ENCODE measurements at regions not wholly inside any gene's neighbourhood (a gene's known extent, or its start where the extent isn't known, plus 50 kb on each side); places are given as distances from the start of the nearest gene placed in this dataset.

DNA sequence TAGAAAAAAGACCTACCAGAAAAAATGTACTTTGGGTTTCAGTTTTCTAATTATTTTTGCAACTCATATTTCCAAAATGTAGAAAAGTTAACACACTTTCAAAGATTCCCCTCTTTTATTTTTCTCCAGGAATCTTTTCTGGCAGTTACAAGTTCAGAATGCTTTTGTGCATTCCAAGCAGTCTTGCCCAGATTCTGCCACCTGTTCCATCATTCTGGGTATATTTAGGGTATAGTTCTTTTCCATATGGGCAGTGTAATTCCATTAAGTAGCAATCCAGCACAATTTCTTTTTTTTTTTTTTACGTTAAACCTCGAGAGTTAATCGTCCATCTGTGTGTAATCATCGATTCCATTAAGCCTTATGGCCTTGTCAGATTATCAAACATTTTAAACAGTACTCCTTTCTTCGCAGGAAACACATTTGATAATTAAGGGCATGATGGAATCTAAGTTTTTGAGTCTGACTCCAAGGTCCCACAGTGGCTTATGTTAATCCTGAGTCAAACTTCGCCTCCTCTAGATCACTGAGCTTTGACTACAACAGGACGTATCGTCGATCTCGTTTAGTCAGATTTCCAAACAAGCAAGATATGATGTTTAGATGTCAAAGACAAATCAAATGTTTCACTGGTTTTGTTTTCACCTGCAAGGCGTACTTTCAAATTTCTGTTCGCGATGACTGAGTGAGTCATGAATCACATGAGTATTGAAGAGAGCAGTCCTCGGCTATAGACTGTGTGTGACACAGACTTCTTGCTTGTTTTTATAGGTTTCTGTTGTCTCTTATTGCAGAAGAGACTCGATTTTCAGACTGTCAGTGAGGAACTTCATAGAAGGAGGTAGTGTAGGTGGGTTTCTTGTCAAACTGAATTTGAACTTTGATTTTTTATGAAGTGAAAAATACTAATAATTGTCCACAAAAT, 118.9 kb upstream of the GK2 start:
- no peaks in the 10 kb centered on the region for H3K36me3 ChIP-seq
- no peaks in the 10 kb centered on the region for H3K4me1 ChIP-seq (ENCODE audit: control insufficient read depth in 1 of 2, insufficient read depth in 1 of 2, low read depth in 1 of 2, low read length in 1 of 2)
- H3K4me3 ChIP-seq (ENCODE audit: low read depth in 1 of 2, low read length in 1 of 2): no peak overlapping the region
- TF ChIP-seq, protein P1, sequence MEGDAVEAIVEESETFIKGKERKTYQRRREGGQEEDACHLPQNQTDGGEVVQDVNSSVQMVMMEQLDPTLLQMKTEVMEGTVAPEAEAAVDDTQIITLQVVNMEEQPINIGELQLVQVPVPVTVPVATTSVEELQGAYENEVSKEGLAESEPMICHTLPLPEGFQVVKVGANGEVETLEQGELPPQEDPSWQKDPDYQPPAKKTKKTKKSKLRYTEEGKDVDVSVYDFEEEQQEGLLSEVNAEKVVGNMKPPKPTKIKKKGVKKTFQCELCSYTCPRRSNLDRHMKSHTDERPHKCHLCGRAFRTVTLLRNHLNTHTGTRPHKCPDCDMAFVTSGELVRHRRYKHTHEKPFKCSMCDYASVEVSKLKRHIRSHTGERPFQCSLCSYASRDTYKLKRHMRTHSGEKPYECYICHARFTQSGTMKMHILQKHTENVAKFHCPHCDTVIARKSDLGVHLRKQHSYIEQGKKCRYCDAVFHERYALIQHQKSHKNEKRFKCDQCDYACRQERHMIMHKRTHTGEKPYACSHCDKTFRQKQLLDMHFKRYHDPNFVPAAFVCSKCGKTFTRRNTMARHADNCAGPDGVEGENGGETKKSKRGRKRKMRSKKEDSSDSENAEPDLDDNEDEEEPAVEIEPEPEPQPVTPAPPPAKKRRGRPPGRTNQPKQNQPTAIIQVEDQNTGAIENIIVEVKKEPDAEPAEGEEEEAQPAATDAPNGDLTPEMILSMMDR (IDR thresholded peaks at IDR 0.05): no peak
- H3K27ac ChIP-seq: no peak overlapping the region
- H3K9me3 ChIP-seq: no peaks in the 10 kb centered on the region
- H3K27me3 ChIP-seq: no peaks in the 10 kb centered on the region

DNA sequence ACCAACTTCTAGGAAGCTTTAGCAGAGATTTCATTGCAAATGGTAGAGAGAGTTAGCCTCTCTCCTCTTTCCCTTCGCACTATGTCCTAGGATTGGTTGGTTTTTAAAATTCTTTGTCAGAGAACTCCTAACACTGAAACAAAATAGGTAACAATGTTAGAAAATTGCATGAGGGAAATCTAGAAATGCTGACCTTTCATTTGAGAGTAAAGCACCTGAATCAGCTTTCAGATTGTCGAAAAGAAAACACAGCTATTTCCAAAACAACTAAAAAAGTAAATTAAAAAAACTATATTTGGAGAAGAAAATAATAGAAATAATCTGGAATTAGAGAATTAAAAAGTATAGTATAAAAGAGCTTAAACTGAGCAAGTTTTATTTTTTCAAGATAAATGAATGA, 108.1 kb upstream of the GK2 start:
- no peak overlapping the region for H3K4me3 ChIP-seq (ENCODE audit: low read depth in 1 of 2, low read length in 1 of 2)
- no peaks in the 10 kb centered on the region for H3K4me1 ChIP-seq (ENCODE audit: control insufficient read depth in 1 of 2, insufficient read depth in 1 of 2, low read depth in 1 of 2, low read length in 1 of 2)
- no peaks in the 10 kb centered on the region for H3K36me3 ChIP-seq
- peaks cover 3% of the 10 kb centered on the region for H3K27me3 ChIP-seq
- TF ChIP-seq, protein P1 (IDR thresholded peaks at IDR 0.05): no peak
- no peak overlapping the region for H3K27ac ChIP-seq
- no peaks in the 10 kb centered on the region for H3K9me3 ChIP-seq

DNA sequence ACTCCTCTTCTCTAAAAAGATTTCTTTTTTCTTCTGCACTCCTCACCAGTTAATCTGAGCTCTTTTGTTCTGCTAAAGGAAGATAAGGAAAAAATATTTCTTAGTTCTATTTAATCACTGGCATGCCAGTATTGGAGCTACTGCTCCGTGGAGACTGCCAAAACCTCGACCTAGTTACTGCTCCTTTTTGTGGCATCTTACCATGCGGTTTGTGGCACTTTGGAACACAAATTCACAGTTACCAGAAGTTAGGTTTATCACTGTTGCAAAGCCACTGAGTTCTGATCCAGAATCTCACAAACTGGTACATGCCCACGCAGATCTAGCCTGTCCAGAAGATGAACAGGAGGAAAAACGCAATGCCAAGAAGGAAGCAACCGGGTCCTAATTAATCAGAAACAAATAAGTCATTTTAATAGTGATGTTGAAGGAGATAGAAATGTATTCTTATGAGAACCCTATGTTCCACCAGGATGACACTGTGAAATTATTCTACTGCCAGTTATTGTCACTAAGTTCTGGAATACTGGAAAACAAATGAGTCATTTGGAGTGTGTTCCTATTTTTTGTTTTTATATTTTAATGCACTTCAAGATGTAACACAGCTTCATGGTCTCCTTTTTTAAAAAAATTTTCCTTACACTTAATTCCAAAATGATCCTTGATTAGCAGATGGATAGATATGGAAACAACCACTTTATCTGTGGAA, 106.7 kb upstream of the GK2 start:
- H3K4me1 ChIP-seq (ENCODE audit: control insufficient read depth in 1 of 2, insufficient read depth in 1 of 2, low read depth in 1 of 2, low read length in 1 of 2): no peaks in the 10 kb centered on the region
- H3K4me3 ChIP-seq (ENCODE audit: low read depth in 1 of 2, low read length in 1 of 2): no peak overlapping the region
- H3K27me3 ChIP-seq: peaks cover 3% of the 10 kb centered on the region
- no peaks in the 10 kb centered on the region for H3K9me3 ChIP-seq
- TF ChIP-seq, protein P1 (IDR thresholded peaks at IDR 0.05): no peak
- H3K27ac ChIP-seq: no peak overlapping the region
- no peaks in the 10 kb centered on the region for H3K36me3 ChIP-seq

DNA sequence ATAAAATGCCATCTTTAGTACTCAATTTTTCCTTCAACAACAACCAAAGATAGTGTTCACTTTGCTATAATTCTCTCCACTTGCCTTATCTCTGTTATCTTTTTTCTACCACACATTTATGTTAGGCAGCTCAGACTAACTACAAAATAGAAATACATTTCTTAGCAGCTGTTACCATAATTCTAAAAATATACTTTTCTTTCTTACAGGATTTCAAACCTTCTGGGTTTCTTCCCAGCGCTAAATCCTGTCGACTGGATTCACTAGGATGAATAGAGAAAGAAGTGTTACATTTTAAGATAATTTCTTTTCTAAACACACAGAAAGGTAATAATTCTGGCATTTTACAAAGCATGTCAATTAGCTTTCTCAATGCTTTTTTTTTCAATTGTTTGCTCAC, 105.5 kb upstream of the GK2 start:
- H3K4me1 ChIP-seq (ENCODE audit: control insufficient read depth in 1 of 2, insufficient read depth in 1 of 2, low read depth in 1 of 2, low read length in 1 of 2): no peaks in the 10 kb centered on the region
- H3K36me3 ChIP-seq: no peaks in the 10 kb centered on the region
- TF ChIP-seq, protein P1 (IDR thresholded peaks at IDR 0.05): no peak
- H3K9me3 ChIP-seq: no peaks in the 10 kb centered on the region
- H3K27ac ChIP-seq: no peak overlapping the region
- H3K4me3 ChIP-seq (ENCODE audit: low read depth in 1 of 2, low read length in 1 of 2): no peak overlapping the region
- peaks cover 3% of the 10 kb centered on the region for H3K27me3 ChIP-seq

DNA sequence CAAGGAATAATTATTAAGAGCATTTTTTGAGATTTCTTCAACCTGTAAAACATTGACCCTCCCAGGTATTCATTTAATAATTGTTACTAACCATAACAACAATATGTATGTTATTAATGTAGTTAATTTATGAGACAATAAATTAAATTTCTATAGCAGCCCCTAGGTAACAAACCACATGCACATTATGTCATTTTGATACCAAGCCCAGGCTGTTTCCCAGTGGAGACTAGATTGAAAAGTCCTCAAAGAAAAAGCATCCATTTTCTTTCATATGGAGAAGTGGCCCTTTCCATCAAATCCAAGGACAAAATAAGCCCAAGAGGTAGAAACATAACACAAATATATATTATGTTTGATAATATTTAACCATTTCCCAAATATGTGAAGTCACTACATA, 104.3 kb upstream of the GK2 start:
- no peaks in the 10 kb centered on the region for H3K9me3 ChIP-seq
- H3K27me3 ChIP-seq: peaks cover 3% of the 10 kb centered on the region
- H3K4me3 ChIP-seq (ENCODE audit: low read depth in 1 of 2, low read length in 1 of 2): no peak overlapping the region
- no peaks in the 10 kb centered on the region for H3K4me1 ChIP-seq (ENCODE audit: control insufficient read depth in 1 of 2, insufficient read depth in 1 of 2, low read depth in 1 of 2, low read length in 1 of 2)
- H3K36me3 ChIP-seq: no peaks in the 10 kb centered on the region
- TF ChIP-seq, protein P1 (IDR thresholded peaks at IDR 0.05): no peak
- H3K27ac ChIP-seq: no peak overlapping the region
